HEK293 (cell line): ENCODE measurements at regions not wholly inside any gene's neighbourhood (a gene's known extent, or its start where the extent isn't known, plus 50 kb on each side); places are given as distances from the start of the nearest gene placed in this dataset.

Experiments
- GLIS1 ChIP-seq: fragments of 450-650 bp; formaldehyde crosslinking; IDR thresholded peaks from 2 replicates; pipeline ENCODE4 v1.5.1; 2016; ENCODE audit warnings: missing biosample characterization, missing genetic modification characterization
- TCF7L2 ChIP-seq: IDR thresholded peaks from 2 replicates; pipeline ENCODE4 v1.6.1; 2011; ENCODE audit warnings: low read depth, mild to moderate bottlenecking, inconsistent platforms, low read length, moderate library complexity, borderline replicate concordance
- YY1 ChIP-seq: fragments of 450-650 bp; formaldehyde crosslinking; IDR thresholded peaks from 2 replicates; pipeline ENCODE4 v1.5.1; 2018; ENCODE audit warnings: missing biosample characterization, missing genetic modification characterization
- ZBTB21 ChIP-seq: fragments of 450-650 bp; formaldehyde crosslinking; IDR thresholded peaks from 2 replicates; pipeline ENCODE4 v1.5.1; 2017; ENCODE audit warnings: missing biosample characterization, missing genetic modification characterization
- ZBTB44 ChIP-seq: fragments of 450-650 bp; IDR thresholded peaks from 2 replicates; pipeline ENCODE4 v1.5.1; 2018; ENCODE audit warnings: missing biosample characterization, mild to moderate bottlenecking, missing genetic modification characterization
- ZNF610 ChIP-seq: fragments of 450-650 bp; formaldehyde crosslinking; IDR thresholded peaks from 2 replicates; pipeline ENCODE4 v1.5.1; 2016; ENCODE audit warnings: missing biosample characterization, missing genetic modification characterization, borderline replicate concordance
- ZNF76 ChIP-seq: fragments of 450-650 bp; formaldehyde crosslinking; IDR thresholded peaks from 2 replicates; pipeline ENCODE4; 2016; ENCODE audit warnings: low read depth, missing biosample characterization, missing genetic modification characterization, borderline replicate concordance
- TF ChIP-seq, protein P1 (sequence below): fragments of 450-650 bp; formaldehyde crosslinking; IDR thresholded peaks from 2 replicates; pipeline ENCODE4 v1.5.1; 2016; ENCODE audit warnings: missing biosample characterization, missing genetic modification characterization
- TF ChIP-seq, protein P2 (sequence below): fragments of 450-650 bp; formaldehyde crosslinking; IDR thresholded peaks from 2 replicates; pipeline ENCODE4 v1.5.1; 2016; ENCODE audit warnings: missing biosample characterization, missing genetic modification characterization

DNA sequence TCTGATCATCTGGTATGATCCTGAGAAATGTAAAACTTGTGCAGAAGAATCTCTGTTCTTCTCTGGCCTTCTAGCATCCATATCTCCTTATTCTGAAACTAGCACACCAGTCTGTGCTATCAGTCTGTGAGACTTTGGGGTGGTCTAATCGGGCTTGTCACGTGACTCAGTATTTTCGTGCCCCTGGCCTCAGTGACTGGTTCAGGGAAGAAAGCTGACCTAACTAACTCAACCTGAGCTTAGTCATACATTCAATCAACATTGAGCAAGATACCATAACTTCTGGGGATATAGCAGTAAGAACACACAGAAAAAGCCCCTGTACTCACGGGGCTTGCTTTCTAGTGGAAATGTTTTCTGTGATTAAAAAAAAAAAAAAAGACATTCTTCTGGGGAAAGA lies 109.3 kb downstream of the DKK1 start:
- no peak for TF ChIP-seq YY1 (tag by site-specific recombination)
- TF ChIP-seq GLIS1 (tag by site-specific recombination): no peak
- no peak for TF ChIP-seq ZNF610 (tag by site-specific recombination)
- TF ChIP-seq, protein P1, sequence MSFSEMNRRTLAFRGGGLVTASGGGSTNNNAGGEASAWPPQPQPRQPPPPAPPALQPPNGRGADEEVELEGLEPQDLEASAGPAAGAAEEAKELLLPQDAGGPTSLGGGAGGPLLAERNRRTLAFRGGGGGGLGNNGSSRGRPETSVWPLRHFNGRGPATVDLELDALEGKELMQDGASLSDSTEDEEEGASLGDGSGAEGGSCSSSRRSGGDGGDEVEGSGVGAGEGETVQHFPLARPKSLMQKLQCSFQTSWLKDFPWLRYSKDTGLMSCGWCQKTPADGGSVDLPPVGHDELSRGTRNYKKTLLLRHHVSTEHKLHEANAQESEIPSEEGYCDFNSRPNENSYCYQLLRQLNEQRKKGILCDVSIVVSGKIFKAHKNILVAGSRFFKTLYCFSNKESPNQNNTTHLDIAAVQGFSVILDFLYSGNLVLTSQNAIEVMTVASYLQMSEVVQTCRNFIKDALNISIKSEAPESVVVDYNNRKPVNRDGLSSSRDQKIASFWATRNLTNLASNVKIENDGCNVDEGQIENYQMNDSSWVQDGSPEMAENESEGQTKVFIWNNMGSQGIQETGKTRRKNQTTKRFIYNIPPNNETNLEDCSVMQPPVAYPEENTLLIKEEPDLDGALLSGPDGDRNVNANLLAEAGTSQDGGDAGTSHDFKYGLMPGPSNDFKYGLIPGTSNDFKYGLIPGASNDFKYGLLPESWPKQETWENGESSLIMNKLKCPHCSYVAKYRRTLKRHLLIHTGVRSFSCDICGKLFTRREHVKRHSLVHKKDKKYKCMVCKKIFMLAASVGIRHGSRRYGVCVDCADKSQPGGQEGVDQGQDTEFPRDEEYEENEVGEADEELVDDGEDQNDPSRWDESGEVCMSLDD: no peak
- TF ChIP-seq ZNF76 (tag by site-specific recombination): no peak
- TF ChIP-seq, protein P2, sequence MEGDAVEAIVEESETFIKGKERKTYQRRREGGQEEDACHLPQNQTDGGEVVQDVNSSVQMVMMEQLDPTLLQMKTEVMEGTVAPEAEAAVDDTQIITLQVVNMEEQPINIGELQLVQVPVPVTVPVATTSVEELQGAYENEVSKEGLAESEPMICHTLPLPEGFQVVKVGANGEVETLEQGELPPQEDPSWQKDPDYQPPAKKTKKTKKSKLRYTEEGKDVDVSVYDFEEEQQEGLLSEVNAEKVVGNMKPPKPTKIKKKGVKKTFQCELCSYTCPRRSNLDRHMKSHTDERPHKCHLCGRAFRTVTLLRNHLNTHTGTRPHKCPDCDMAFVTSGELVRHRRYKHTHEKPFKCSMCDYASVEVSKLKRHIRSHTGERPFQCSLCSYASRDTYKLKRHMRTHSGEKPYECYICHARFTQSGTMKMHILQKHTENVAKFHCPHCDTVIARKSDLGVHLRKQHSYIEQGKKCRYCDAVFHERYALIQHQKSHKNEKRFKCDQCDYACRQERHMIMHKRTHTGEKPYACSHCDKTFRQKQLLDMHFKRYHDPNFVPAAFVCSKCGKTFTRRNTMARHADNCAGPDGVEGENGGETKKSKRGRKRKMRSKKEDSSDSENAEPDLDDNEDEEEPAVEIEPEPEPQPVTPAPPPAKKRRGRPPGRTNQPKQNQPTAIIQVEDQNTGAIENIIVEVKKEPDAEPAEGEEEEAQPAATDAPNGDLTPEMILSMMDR (tag by site-specific recombination): no peak
- TF ChIP-seq TCF7L2: no peak
- TF ChIP-seq ZBTB44: no peak
- no peak for TF ChIP-seq ZBTB21 (tag by site-specific recombination)
